ENCODE measurements at regions not wholly inside any gene's neighbourhood (a gene's known extent, or its start where the extent isn't known, plus 50 kb on each side); places are given as distances from the start of the nearest gene placed in this dataset.

GRCh38 chr1:79532555-79532954, 526.0 kb upstream of the ADGRL4 start:
- TF ChIP-seq EZH2 (IDR thresholded peaks at IDR 0.05) (no peak), POLR2AphosphoS5 (IDR thresholded peaks at IDR 0.05; ENCODE audit: borderline replicate concordance, low read depth, low read length) (no peak), FOXP2 (optimal IDR thresholded peaks at IDR 0.05; ENCODE audit: control extremely low read depth, extremely low read length, insufficient read depth) (no peak)

Measured in SK-N-MC (cell line).